ENCODE measurements at regions not wholly inside any gene's neighbourhood (a gene's known extent, or its start where the extent isn't known, plus 50 kb on each side); places are given as distances from the start of the nearest gene placed in this dataset.

DNA sequence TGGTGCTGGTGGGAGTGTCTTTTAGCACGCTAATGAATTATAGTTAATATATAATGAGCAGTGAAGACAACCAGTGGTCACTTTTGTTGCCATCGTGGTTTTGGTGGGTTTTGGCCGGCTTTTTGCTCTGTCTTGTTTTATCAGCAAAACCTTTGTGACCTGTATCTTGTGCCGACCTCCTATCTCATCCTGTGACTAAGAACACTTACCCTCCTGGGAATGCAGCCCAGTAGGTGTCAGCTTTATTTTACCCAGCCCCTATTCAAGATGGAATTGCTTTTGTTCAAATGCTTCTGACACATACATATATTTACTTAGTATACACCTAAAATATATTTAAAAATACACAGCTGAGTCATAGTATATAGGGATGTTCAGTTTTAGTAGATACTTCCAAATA, 770.3 kb downstream of the PDCD6IP start:
- TF ChIP-seq, protein P1, sequence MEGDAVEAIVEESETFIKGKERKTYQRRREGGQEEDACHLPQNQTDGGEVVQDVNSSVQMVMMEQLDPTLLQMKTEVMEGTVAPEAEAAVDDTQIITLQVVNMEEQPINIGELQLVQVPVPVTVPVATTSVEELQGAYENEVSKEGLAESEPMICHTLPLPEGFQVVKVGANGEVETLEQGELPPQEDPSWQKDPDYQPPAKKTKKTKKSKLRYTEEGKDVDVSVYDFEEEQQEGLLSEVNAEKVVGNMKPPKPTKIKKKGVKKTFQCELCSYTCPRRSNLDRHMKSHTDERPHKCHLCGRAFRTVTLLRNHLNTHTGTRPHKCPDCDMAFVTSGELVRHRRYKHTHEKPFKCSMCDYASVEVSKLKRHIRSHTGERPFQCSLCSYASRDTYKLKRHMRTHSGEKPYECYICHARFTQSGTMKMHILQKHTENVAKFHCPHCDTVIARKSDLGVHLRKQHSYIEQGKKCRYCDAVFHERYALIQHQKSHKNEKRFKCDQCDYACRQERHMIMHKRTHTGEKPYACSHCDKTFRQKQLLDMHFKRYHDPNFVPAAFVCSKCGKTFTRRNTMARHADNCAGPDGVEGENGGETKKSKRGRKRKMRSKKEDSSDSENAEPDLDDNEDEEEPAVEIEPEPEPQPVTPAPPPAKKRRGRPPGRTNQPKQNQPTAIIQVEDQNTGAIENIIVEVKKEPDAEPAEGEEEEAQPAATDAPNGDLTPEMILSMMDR (IDR thresholded peaks at IDR 0.05 in 8 of 11, conservative IDR thresholded peaks at IDR 0.05 in 3 of 11): no peak
- TF ChIP-seq POLR2A (IDR thresholded peaks at IDR 0.05): no peak

All from spleen (tissue), 7 donors.